PC-3 (cell line): ENCODE measurements at regions not wholly inside any gene's neighbourhood (a gene's known extent, or its start where the extent isn't known, plus 50 kb on each side); places are given as distances from the start of the nearest gene placed in this dataset.

Experiments used
- ATAC-seq: fragments of 200-7000 bp; cut with Tn5 transposase; 2 replicates; pipeline ENCODE4 v1.9.1; 2020; ENCODE audit warnings: mild to moderate bottlenecking, moderate library complexity
- BruUV-seq: library from RNA; stranded (reverse); fragments of 400-500 nt; replicated peaks from 2 replicates; lab custom pipeline; 2021; lab: Mats Ljungman, UMichigan
- CTCF ChIA-PET: fragments of 300-600 bp; sonication (Branson Sonifier 250); formaldehyde crosslinking; loops from one replicate; lab custom pipeline; 2022; ENCODE audit warnings: antibody characterized with exemption; lab: Charles Lee
- POLR2A ChIA-PET: fragments of 300-600 bp; sonication (Branson Sonifier 250); formaldehyde crosslinking; loops from one replicate; lab custom pipeline; 2022; ENCODE audit warnings: antibody characterized with exemption; ENCODE audit not compliant: unreplicated experiment; lab: Charles Lee
- DNase-seq: peaks from one replicate; pipeline ENCODE4 v3.0.0-alpha.2; 2015
- H2AFZ ChIP-seq: fragments of 300-600 bp; sonication (generic); 2 replicates; pipeline ENCODE4 v1.6.0; 2016; ENCODE audit warnings: antibody characterized with exemption, low read length
- H3F3A ChIP-seq: fragments of 300-600 bp; sonication (generic); one replicate; pipeline ENCODE4 v1.6.0; 2017; ENCODE audit warnings: antibody characterized with exemption, low read length, control low read depth, mild to moderate bottlenecking; ENCODE audit not compliant: unreplicated experiment
- H3K27ac ChIP-seq: fragments of 300-600 bp; sonication (generic); 2 replicates; pipeline ENCODE4 v1.5.1; 2016; ENCODE audit warnings: mild to moderate bottlenecking, low read length
- H3K27me3 ChIP-seq: fragments of 300-600 bp; sonication (generic); 2 replicates; pipeline ENCODE4 v1.6.1; 2016; ENCODE audit warnings: low read length, mixed read lengths
- H3K36me3 ChIP-seq: fragments of 300-600 bp; sonication (generic); 2 replicates; pipeline ENCODE4 v1.6.1; 2016; ENCODE audit warnings: low read depth, mixed run types, low read length, mixed read lengths
- H3K4me1 ChIP-seq: fragments of 300-600 bp; sonication (generic); 2 replicates; pipeline ENCODE4 v1.5.1; 2016; ENCODE audit warnings: low read length; ENCODE audit not compliant: insufficient read depth
- H3K4me2 ChIP-seq: fragments of 300-600 bp; sonication (generic); 2 replicates; pipeline ENCODE4 v1.6.0; 2016; ENCODE audit warnings: low read length
- H3K4me3 ChIP-seq: fragments of 300-600 bp; sonication (generic); 2 replicates; pipeline ENCODE4 v1.5.1; 2016; ENCODE audit warnings: mild to moderate bottlenecking, low read length, mixed read lengths
- H3K79me2 ChIP-seq: fragments of 300-600 bp; sonication (generic); 2 replicates; pipeline ENCODE4 v1.6.1; 2017; ENCODE audit warnings: low read length, mixed read lengths
- H3K9ac ChIP-seq: fragments of 300-600 bp; sonication (generic); 2 replicates; pipeline ENCODE4 v1.6.0; 2016; ENCODE audit warnings: mild to moderate bottlenecking, low read length
- H3K9me2 ChIP-seq: fragments of 300-600 bp; sonication (generic); replicated peaks from 2 replicates; pipeline ENCODE4 v1.6.1; 2016; ENCODE audit warnings: mixed run types, low read length, mixed read lengths
- H3K9me3 ChIP-seq: fragments of 300-600 bp; sonication (generic); 2 replicates; pipeline ENCODE4 v1.6.1; 2016; ENCODE audit warnings: low read length, mixed read lengths
- H4K20me1 ChIP-seq: fragments of 300-600 bp; sonication (generic); 2 replicates; pipeline ENCODE4 v1.6.1; 2016; ENCODE audit warnings: low read length, mixed read lengths
- CTCF ChIP-seq: fragments of 300-600 bp; sonication (generic); conservative IDR thresholded peaks from 2 replicates; pipeline ENCODE4 v1.5.1; 2017; ENCODE audit warnings: antibody characterized with exemption, low read depth, mild to moderate bottlenecking, low read length
- EZH2 ChIP-seq: fragments of 300-600 bp; sonication (generic); IDR thresholded peaks from one replicate; pipeline ENCODE4 v1.6.1; 2017; ENCODE audit warnings: antibody characterized with exemption, mild to moderate bottlenecking, low read length; ENCODE audit not compliant: unreplicated experiment
- EZH2phosphoT487 ChIP-seq: fragments of 300-600 bp; sonication (generic); IDR thresholded peaks from 2 replicates; pipeline ENCODE4 v1.6.1; 2018; ENCODE audit warnings: mild to moderate bottlenecking, antibody characterized with exemption, low read length, borderline replicate concordance
- intact Hi-C: fragments of 100-400 bp; cut with micrococcal nuclease; formaldehyde crosslinking; loops from 2 replicates; pipeline ENCODE4 v1.9.0; 2023

- H3K27ac ChIP-seq = peak overlapping the region; percentile 96
- no peaks in the 10 kb centered on the region for H3K9me3 ChIP-seq
- H3K9ac ChIP-seq = peak overlapping the region; percentile 96
- no peaks in the 10 kb centered on the region for H3K9me2 ChIP-seq
- peaks cover 37% of the 10 kb centered on the region for H3K4me1 ChIP-seq
- intact Hi-C loops = loop anchor here (1.0 to 10.0 kb wide), 5 partner anchors 21 to 226 kb away; partner anchors contain the start of genes FAM161A and XPO1
- BruUV-seq = TSS peak; percentile 95
- peak overlapping the region; percentile 95 for H3K4me3 ChIP-seq
- DNase-seq (peak; percentile 97), ATAC-seq (peak; percentile 96)
- H3K4me2 ChIP-seq = peak overlapping the region; percentile 94
- TF ChIP-seq EZH2 (no peak), EZH2phosphoT487 (peak; percentile 33; the same call in 1 of the 2 replicates)
- peak overlapping the region; percentile 94 for H2AFZ ChIP-seq
- no peaks in the 10 kb centered on the region for H3F3A ChIP-seq
- no peaks in the 10 kb centered on the region for H3K36me3 ChIP-seq
- no peaks in the 10 kb centered on the region for H4K20me1 ChIP-seq
- H3K79me2 ChIP-seq = peaks cover 9% of the 10 kb centered on the region
- CTCF ChIA-PET = interaction anchor here (1.0 kb wide), 1 partner anchor 26 kb away, joined by 3 read pairs; no protein-coding TSS in a partner anchor
- H3K27me3 ChIP-seq = no peaks in the 10 kb centered on the region
- POLR2A ChIA-PET = interaction anchor here (0.6 to 1.1 kb wide), 5 partner anchors 17 to 226 kb away, joined by 3 to 6 read pairs (median 3); partner anchors contain the start of gene XPO1
These were observed 89.6 kb downstream of the FAM161A start for GRCh38 chr2:61764035-61764800.

GRCh38 chr2:61763605-61764034 is 90.2 kb downstream of the FAM161A start:
- Histone ChIP-seq H2AFZ (peak overlapping the region; percentile 94), H3K9me2 (no peaks in the 10 kb centered on the region), H3K36me3 (no peaks in the 10 kb centered on the region), H4K20me1 (no peaks in the 10 kb centered on the region), H3F3A (no peaks in the 10 kb centered on the region), H3K4me3 (peak overlapping the region; percentile 95), H3K79me2 (peaks cover 9% of the 10 kb centered on the region), H3K4me1 (peaks cover 35% of the 10 kb centered on the region), H3K4me2 (peak overlapping the region; percentile 94), H3K9ac (peak overlapping the region; percentile 96), H3K9me3 (no peaks in the 10 kb centered on the region), H3K27ac (peak overlapping the region; percentile 96), H3K27me3 (no peaks in the 10 kb centered on the region)
- ChIA-PET POLR2A (interaction anchor here (1.0 to 1.1 kb wide), 2 partner anchors 21 to 64 kb away, joined by 3 to 4 read pairs; no protein-coding TSS in a partner anchor), CTCF (interaction anchor here (1.0 kb wide), 1 partner anchor 27 kb away, joined by 3 read pairs; no protein-coding TSS in a partner anchor)
- DNase-seq = peak; percentile 73
- TSS peak; percentile 98 for BruUV-seq
- TF ChIP-seq EZH2phosphoT487 (no peak), CTCF (peak; percentile 35), EZH2 (no peak)
- peak; percentile 55 for ATAC-seq
- intact Hi-C loops = loop anchor here (1.0 to 10.0 kb wide), 5 partner anchors 22 to 225 kb away; partner anchors contain the start of genes FAM161A and XPO1

GRCh38 chr2:61762292-61762691 is 91.6 kb downstream of the FAM161A start:
- Histone ChIP-seq H3K9me2 (no peaks in the 10 kb centered on the region), H3K4me1 (peaks cover 33% of the 10 kb centered on the region), H3K27ac (no peak overlapping the region), H3K9me3 (no peaks in the 10 kb centered on the region), H3K79me2 (peaks cover 9% of the 10 kb centered on the region), H3K4me2 (peak overlapping the region; percentile 94), H3K9ac (peak overlapping the region; percentile 96; the same call in 1 of the 2 replicates), H4K20me1 (no peaks in the 10 kb centered on the region), H3K36me3 (no peaks in the 10 kb centered on the region), H2AFZ (no peak overlapping the region), H3K27me3 (no peaks in the 10 kb centered on the region), H3F3A (no peaks in the 10 kb centered on the region), H3K4me3 (peak overlapping the region; percentile 95; the same call in 1 of the 2 replicates)
- ATAC-seq (no peak), DNase-seq (peak; percentile 12)
- ChIA-PET CTCF (no interaction called here), POLR2A (no interaction called here)
- TF ChIP-seq EZH2 (no peak), CTCF (no peak), EZH2phosphoT487 (no peak)
- no TSS peak for BruUV-seq
- intact Hi-C loops = loop anchor here (5.0 to 10.0 kb wide), 2 partner anchors 35 to 87 kb away; no protein-coding TSS in a partner anchor
